Spleen (tissue), 11 donors: ENCODE measurements at regions not wholly inside any gene's neighbourhood (a gene's known extent, or its start where the extent isn't known, plus 50 kb on each side); places are given as distances from the start of the nearest gene placed in this dataset.

ENCODE experiments used
- DNase-seq: peaks from one replicate; pipeline ENCODE4 v3.0.0-alpha.2; 2020
- H3K27ac ChIP-seq, 8 donors: fragments of 200-600 bp; sonication (generic) in 7 of 8; 1 replicate in 4 of 8; 2 replicates in 4 of 8; pipeline versions ENCODE4 v1.5.0 to v1.8.0; 2016 to 2021; ENCODE audit warnings: inconsistent platforms in 4 of 8, mild to moderate bottlenecking in 4 of 8, moderate library complexity in 1 of 8
- H3K27me3 ChIP-seq, 7 donors: fragments of 200-600 bp; sonication (generic) in 6 of 7; replicated peaks in 1 of 7; 1 replicate in 4 of 7; 2 replicates in 3 of 7; pipeline versions ENCODE4 v1.5.0 to v1.8.0; 2016 to 2021; ENCODE audit warnings: inconsistent platforms in 3 of 7, mild to moderate bottlenecking in 1 of 7
- H3K36me3 ChIP-seq, 6 donors: fragments of 200-600 bp; sonication (generic) in 5 of 6; 1 replicate in 4 of 6; 2 replicates in 2 of 6; pipeline versions ENCODE4 v1.5.0 to v1.8.0; 2016 to 2021; ENCODE audit warnings: inconsistent platforms in 2 of 6
- H3K4me1 ChIP-seq, 6 donors: fragments of 200-600 bp; sonication (generic) in 5 of 6; 1 replicate in 3 of 6; 2 replicates in 3 of 6; pipeline versions ENCODE4 v1.5.0 to v1.8.0; 2016 to 2021; ENCODE audit warnings: inconsistent platforms in 3 of 6
- H3K4me3 ChIP-seq, 8 donors: fragments of 200-600 bp; sonication (generic) in 7 of 8; 1 replicate in 4 of 8; 2 replicates in 4 of 8; pipeline versions ENCODE4 v1.5.0 to v1.8.0; 2016 to 2021; ENCODE audit warnings: inconsistent platforms in 4 of 8, mild to moderate bottlenecking in 4 of 8, moderate library complexity in 2 of 8
- H3K9me3 ChIP-seq, 8 donors: fragments of 200-600 bp; sonication (generic) in 7 of 8; 1 replicate in 4 of 8; 2 replicates in 4 of 8; pipeline versions ENCODE4 v1.5.0 to v1.8.0; 2016 to 2021; ENCODE audit warnings: inconsistent platforms in 4 of 8
- POLR2A ChIP-seq, 3 donors: fragments of 450-650 bp; IDR thresholded peaks; one replicate each; pipeline ENCODE4 v1.5.1; 2017; ENCODE audit warnings: antibody characterized with exemption in 3 of 3, mild to moderate bottlenecking in 1 of 3
- POLR2AphosphoS5 ChIP-seq, 3 donors: sonication (generic); formaldehyde crosslinking; IDR thresholded peaks; one replicate each; pipeline ENCODE4 v1.5.1; 2017; ENCODE audit warnings: antibody characterized with exemption in 3 of 3
- WGBS, 5 donors: extraction: QIAGEN DNeasy Blood & Tissue Kit in 3 of 5; methylation state at CpG; one replicate each; pipeline versions ENCODE4 v1.1.5 to v1.1.7; 2013 to 2018; 5-methylcytosine and 5-hydroxymethylcytosine counted together
- intact Hi-C: fragments of 100-400 bp; cut with DNase I; formaldehyde crosslinking; loops from one replicate; pipeline ENCODE4 v1.15.0; 2023; ENCODE audit warnings: low total_unique reads
- TF ChIP-seq, protein P1 (sequence below), 11 experiments: fragments of 200-600 bp in 7 of 11; fragments of 450-650 bp in 4 of 11; sonication (generic) in 4 of 11; IDR thresholded peaks in 8 of 11; conservative IDR thresholded peaks in 3 of 11; 1 replicate in 7 of 11; 2 replicates in 4 of 11; pipeline versions ENCODE4 v1.4.0 to v1.8.0; 2016 to 2021; ENCODE audit warnings: antibody characterized with exemption in 11 of 11, inconsistent platforms in 4 of 11, mild to moderate bottlenecking in 1 of 11
- donor health status: healthy with polysubstance abuse.
- donor health status: DM: no; HTN: no; CAD: no; lungs with moderate emphysema.
- donor health status: DM: no; HTN: no; CAD: no.
- donor health status: Bipolar disorder and iron deficiency.
- donor health status: healthy.
- donor health status: DM: no; HTN: no; CAD: no.
- donor health status: DM: yes; HTN: yes; CAD: no.

DNA sequence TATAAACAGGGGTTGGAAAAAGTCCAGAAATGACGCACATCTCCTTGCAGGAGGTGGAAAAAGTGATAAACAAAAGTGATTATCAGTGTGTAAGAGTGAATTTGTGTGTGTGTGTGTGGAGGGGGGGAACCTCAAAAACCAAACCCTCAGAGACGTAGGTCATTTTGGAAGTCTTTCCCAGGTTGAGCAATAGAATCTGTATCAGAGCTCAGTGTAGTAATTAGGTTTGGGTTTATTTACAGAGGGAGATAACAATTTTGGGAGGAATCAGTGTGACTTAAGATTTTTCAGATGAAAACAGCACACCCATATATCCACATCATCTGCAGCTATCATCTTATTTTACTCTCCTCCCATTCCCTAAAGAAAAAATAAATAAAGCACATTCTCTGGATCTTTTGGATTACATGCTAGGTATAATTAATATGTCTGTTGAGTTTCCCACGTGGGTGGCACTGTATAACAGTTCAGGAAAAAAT lies 406.4 kb downstream of the FGF9 start:
- Histone ChIP-seq H3K36me3 (no peaks in the 10 kb centered on the region), H3K4me1 (no peaks in the 10 kb centered on the region), H3K4me3 (no peak overlapping the region), H3K27ac (no peak overlapping the region), H3K9me3 (no peaks in the 10 kb centered on the region), H3K27me3 (no peaks in the 10 kb centered on the region)
- no peak for DNase-seq
- 41 to 58% (median 47%) methylated on average over 3 of the region's 3 CpGs for WGBS, 5 donors
- intact Hi-C loops, result no loop called here
- TF ChIP-seq, protein P1, sequence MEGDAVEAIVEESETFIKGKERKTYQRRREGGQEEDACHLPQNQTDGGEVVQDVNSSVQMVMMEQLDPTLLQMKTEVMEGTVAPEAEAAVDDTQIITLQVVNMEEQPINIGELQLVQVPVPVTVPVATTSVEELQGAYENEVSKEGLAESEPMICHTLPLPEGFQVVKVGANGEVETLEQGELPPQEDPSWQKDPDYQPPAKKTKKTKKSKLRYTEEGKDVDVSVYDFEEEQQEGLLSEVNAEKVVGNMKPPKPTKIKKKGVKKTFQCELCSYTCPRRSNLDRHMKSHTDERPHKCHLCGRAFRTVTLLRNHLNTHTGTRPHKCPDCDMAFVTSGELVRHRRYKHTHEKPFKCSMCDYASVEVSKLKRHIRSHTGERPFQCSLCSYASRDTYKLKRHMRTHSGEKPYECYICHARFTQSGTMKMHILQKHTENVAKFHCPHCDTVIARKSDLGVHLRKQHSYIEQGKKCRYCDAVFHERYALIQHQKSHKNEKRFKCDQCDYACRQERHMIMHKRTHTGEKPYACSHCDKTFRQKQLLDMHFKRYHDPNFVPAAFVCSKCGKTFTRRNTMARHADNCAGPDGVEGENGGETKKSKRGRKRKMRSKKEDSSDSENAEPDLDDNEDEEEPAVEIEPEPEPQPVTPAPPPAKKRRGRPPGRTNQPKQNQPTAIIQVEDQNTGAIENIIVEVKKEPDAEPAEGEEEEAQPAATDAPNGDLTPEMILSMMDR (IDR thresholded peaks at IDR 0.05 in 8 of 11, conservative IDR thresholded peaks at IDR 0.05 in 3 of 11), result no peak
- TF ChIP-seq POLR2A (IDR thresholded peaks at IDR 0.05), result no peak
- no peak for TF ChIP-seq POLR2AphosphoS5 (IDR thresholded peaks at IDR 0.05)

- DNase-seq, result no peak
- intact Hi-C loops, result no loop called here
- WGBS, 5 donors, result 24 to 51% (median 31%) methylated on average over 2 of the region's 2 CpGs
Measured at GRCh38 chr13:22077764-22078163, 406.9 kb downstream of the FGF9 start.

GRCh38 chr13:22079961-22080360 lies 409.1 kb downstream of the FGF9 start:
- H3K27ac ChIP-seq, result no peak overlapping the region
- no peak overlapping the region for H3K4me3 ChIP-seq
- no peak for DNase-seq
- intact Hi-C loops, result no loop called here
- H3K27me3 ChIP-seq, result no peaks in the 10 kb centered on the region
- H3K36me3 ChIP-seq, result no peaks in the 10 kb centered on the region
- H3K9me3 ChIP-seq, result no peaks in the 10 kb centered on the region
- 79 to 88% (median 86%) methylated on average over 11 of the region's 11 CpGs for WGBS, 5 donors
- no peak for TF ChIP-seq POLR2A (IDR thresholded peaks at IDR 0.05)
- TF ChIP-seq, protein P1 (IDR thresholded peaks at IDR 0.05 in 8 of 11, conservative IDR thresholded peaks at IDR 0.05 in 3 of 11), result no peak
- TF ChIP-seq POLR2AphosphoS5 (IDR thresholded peaks at IDR 0.05), result no peak
- no peaks in the 10 kb centered on the region for H3K4me1 ChIP-seq

More at GRCh38 chr13:22077764-22078163, 406.9 kb downstream of the FGF9 start:
- Histone ChIP-seq H3K4me3 (no peak overlapping the region), H3K27ac (no peak overlapping the region), H3K4me1 (no peaks in the 10 kb centered on the region), H3K27me3 (no peaks in the 10 kb centered on the region), H3K36me3 (no peaks in the 10 kb centered on the region), H3K9me3 (no peaks in the 10 kb centered on the region)
- TF ChIP-seq, protein P1 (IDR thresholded peaks at IDR 0.05 in 8 of 11, conservative IDR thresholded peaks at IDR 0.05 in 3 of 11), result no peak
- TF ChIP-seq POLR2AphosphoS5 (IDR thresholded peaks at IDR 0.05) (no peak), POLR2A (IDR thresholded peaks at IDR 0.05) (no peak)

DNA sequence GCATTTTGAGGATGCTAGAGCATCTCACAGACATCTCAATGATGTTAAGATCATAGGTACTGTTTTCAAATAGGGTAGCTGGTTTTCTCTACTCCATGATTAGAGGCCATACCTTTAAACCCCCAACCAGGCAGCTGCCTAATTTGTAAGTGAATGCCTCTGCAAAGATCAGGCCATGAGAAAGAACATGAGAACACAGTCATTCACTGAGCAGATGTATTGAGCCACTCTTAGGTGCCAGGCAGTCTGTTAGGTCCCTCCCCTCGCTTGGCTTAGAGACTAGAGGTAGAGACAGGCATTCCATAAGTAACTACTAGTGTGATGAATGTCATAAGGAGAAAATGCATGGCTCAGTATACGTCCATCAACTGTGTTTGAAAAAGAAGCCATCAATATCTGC lies 410.0 kb downstream of the FGF9 start:
- Histone ChIP-seq H3K4me3 (no peak overlapping the region), H3K27ac (no peak overlapping the region), H3K9me3 (no peaks in the 10 kb centered on the region), H3K27me3 (no peaks in the 10 kb centered on the region), H3K36me3 (no peaks in the 10 kb centered on the region), H3K4me1 (no peaks in the 10 kb centered on the region)
- no peak for DNase-seq
- TF ChIP-seq, protein P1 (IDR thresholded peaks at IDR 0.05 in 8 of 11, conservative IDR thresholded peaks at IDR 0.05 in 3 of 11), result no peak
- no peak for TF ChIP-seq POLR2A (IDR thresholded peaks at IDR 0.05)
- no peak for TF ChIP-seq POLR2AphosphoS5 (IDR thresholded peaks at IDR 0.05)
- 75 to 85% (median 80%) methylated on average over 2 of the region's 2 CpGs for WGBS, 5 donors
- intact Hi-C loops, result no loop called here
